ENCODE measurements at regions not wholly inside any gene's neighbourhood (a gene's known extent, or its start where the extent isn't known, plus 50 kb on each side); places are given as distances from the start of the nearest gene placed in this dataset.

GRCh38 chr18:2083691-2084090, 487.6 kb downstream of the METTL4 start:
- Histone ChIP-seq H3K36me3 (replicated peaks; ENCODE audit: low read depth, low read length) (no peaks in the 10 kb centered on the region), H2AFZ (ENCODE audit: low read depth, low read length) (no peak overlapping the region), H3K9me3 (ENCODE audit: insufficient read depth, low read length) (no peaks in the 10 kb centered on the region), H3K4me2 (ENCODE audit: low read length) (no peak overlapping the region), H4K20me1 (ENCODE audit: insufficient read depth, low read length) (no peaks in the 10 kb centered on the region), H3K4me1 (ENCODE audit: low read length) (no peaks in the 10 kb centered on the region), H3K4me3 (ENCODE audit: low read length) (no peak overlapping the region), H3K9ac (ENCODE audit: low read length) (no peak overlapping the region), H3K27me3 (ENCODE audit: low read depth, low read length) (no peaks in the 10 kb centered on the region), H3K79me2 (ENCODE audit: low read length) (no peaks in the 10 kb centered on the region), H3K27ac (ENCODE audit: low read length) (no peak overlapping the region)
- TF ChIP-seq CTCF (IDR thresholded peaks at IDR 0.05; ENCODE audit: low read depth, low read length): peak; percentile 42
- TF ChIP-seq EZH2phosphoT487 (IDR thresholded peaks at IDR 0.05; ENCODE audit: low read depth): no peak

GRCh38 chr18:2086439-2086838, 484.9 kb downstream of the METTL4 start:
- H3K4me1 ChIP-seq (ENCODE audit: low read length): no peaks in the 10 kb centered on the region

GRCh38 chr18:2087877-2088673, 483.2 kb downstream of the METTL4 start:
- Histone ChIP-seq H3K4me1 (ENCODE audit: low read length) (no peaks in the 10 kb centered on the region), H2AFZ (ENCODE audit: low read depth, low read length) (no peak overlapping the region)

More at GRCh38 chr18:2086439-2086838, 484.9 kb downstream of the METTL4 start:
- H3K4me2 ChIP-seq (ENCODE audit: low read length): no peak overlapping the region
- no peaks in the 10 kb centered on the region for H4K20me1 ChIP-seq (ENCODE audit: insufficient read depth, low read length)
- no peak overlapping the region for H3K27ac ChIP-seq (ENCODE audit: low read length)
- no peaks in the 10 kb centered on the region for H3K9me3 ChIP-seq (ENCODE audit: insufficient read depth, low read length)
- no peaks in the 10 kb centered on the region for H3K79me2 ChIP-seq (ENCODE audit: low read length)
- H3K27me3 ChIP-seq (ENCODE audit: low read depth, low read length): no peaks in the 10 kb centered on the region
- TF ChIP-seq EZH2phosphoT487 (IDR thresholded peaks at IDR 0.05; ENCODE audit: low read depth) (no peak), CTCF (IDR thresholded peaks at IDR 0.05; ENCODE audit: low read depth, low read length) (no peak)
- no peak overlapping the region for H2AFZ ChIP-seq (ENCODE audit: low read depth, low read length)
- no peaks in the 10 kb centered on the region for H3K36me3 ChIP-seq (replicated peaks; ENCODE audit: low read depth, low read length)
- H3K9ac ChIP-seq (ENCODE audit: low read length): no peak overlapping the region
- H3K4me3 ChIP-seq (ENCODE audit: low read length): no peak overlapping the region

More at GRCh38 chr18:2087877-2088673, 483.2 kb downstream of the METTL4 start:
- no peaks in the 10 kb centered on the region for H3K79me2 ChIP-seq (ENCODE audit: low read length)
- no peak overlapping the region for H3K4me2 ChIP-seq (ENCODE audit: low read length)
- H4K20me1 ChIP-seq (ENCODE audit: insufficient read depth, low read length): no peaks in the 10 kb centered on the region
- no peaks in the 10 kb centered on the region for H3K36me3 ChIP-seq (replicated peaks; ENCODE audit: low read depth, low read length)
- no peak overlapping the region for H3K4me3 ChIP-seq (ENCODE audit: low read length)
- no peaks in the 10 kb centered on the region for H3K9me3 ChIP-seq (ENCODE audit: insufficient read depth, low read length)
- TF ChIP-seq EZH2phosphoT487 (IDR thresholded peaks at IDR 0.05; ENCODE audit: low read depth) (no peak), CTCF (IDR thresholded peaks at IDR 0.05; ENCODE audit: low read depth, low read length) (no peak)
- no peak overlapping the region for H3K9ac ChIP-seq (ENCODE audit: low read length)
- no peaks in the 10 kb centered on the region for H3K27me3 ChIP-seq (ENCODE audit: low read depth, low read length)
- H3K27ac ChIP-seq (ENCODE audit: low read length): no peak overlapping the region

Measured in OCI-LY3 (cell line).